GM18868 (cell line): ENCODE measurements at regions not wholly inside any gene's neighbourhood (a gene's known extent, or its start where the extent isn't known, plus 50 kb on each side); places are given as distances from the start of the nearest gene placed in this dataset.

Experiments used
- ATAC-seq: cut with Tn5 transposase; IDR thresholded peaks from one replicate; pipeline ENCODE4 v1.9.1; 2021; ENCODE audit warnings: mild to moderate bottlenecking, moderate library complexity; ENCODE audit not compliant: unreplicated experiment

- ATAC-seq = no peak
These were observed 296.2 kb downstream of the TCERG1L start for GRCh38 chr10:131015271-131015670.

GRCh38 chr10:131016556-131016955 is 295.0 kb downstream of the TCERG1L start:
- no peak for ATAC-seq

- no peak for ATAC-seq
These were observed 293.8 kb downstream of the TCERG1L start for GRCh38 chr10:131017566-131018285.

GRCh38 chr10:131018886-131019500 is 292.5 kb downstream of the TCERG1L start:
- no peak for ATAC-seq

- ATAC-seq = no peak
These were observed 291.8 kb downstream of the TCERG1L start for GRCh38 chr10:131019696-131020095.

- ATAC-seq = no peak
These were observed 290.7 kb downstream of the TCERG1L start for GRCh38 chr10:131020775-131021174.

- ATAC-seq = no peak
These were observed 290.1 kb downstream of the TCERG1L start for GRCh38 chr10:131021246-131021895.

GRCh38 chr10:131021969-131022368 is 289.6 kb downstream of the TCERG1L start:
- no peak for ATAC-seq

GRCh38 chr10:131022369-131022768 is 289.2 kb downstream of the TCERG1L start:
- no peak for ATAC-seq

GRCh38 chr10:131022981-131023380 is 288.5 kb downstream of the TCERG1L start:
- ATAC-seq = no peak

- ATAC-seq = no peak
These were observed 287.0 kb downstream of the TCERG1L start for GRCh38 chr10:131024259-131025131.

GRCh38 chr10:131025333-131025732 is 286.2 kb downstream of the TCERG1L start:
- ATAC-seq = no peak

- ATAC-seq = no peak
These were observed 284.3 kb downstream of the TCERG1L start for GRCh38 chr10:131027256-131027655.

- no peak for ATAC-seq
These were observed 280.2 kb downstream of the TCERG1L start for GRCh38 chr10:131031346-131031745.

- no peak for ATAC-seq
These were observed 279.0 kb downstream of the TCERG1L start for GRCh38 chr10:131032329-131033165.

GRCh38 chr10:131033166-131034085 is 278.1 kb downstream of the TCERG1L start:
- ATAC-seq = no peak

- no peak for ATAC-seq
These were observed 277.1 kb downstream of the TCERG1L start for GRCh38 chr10:131034451-131034850.

GRCh38 chr10:131035779-131036178 is 275.7 kb downstream of the TCERG1L start:
- no peak for ATAC-seq

GRCh38 chr10:131038056-131038455 is 273.5 kb downstream of the TCERG1L start:
- ATAC-seq = no peak
